GM12872 (cell line): ENCODE measurements at regions not wholly inside any gene's neighbourhood (a gene's known extent, or its start where the extent isn't known, plus 50 kb on each side); places are given as distances from the start of the nearest gene placed in this dataset.

Source experiments
- TF ChIP-seq, protein P1 (sequence below): IDR thresholded peaks from 3 replicates; pipeline ENCODE4 v1.5.1; 2011; ENCODE audit warnings: low read depth, mild to moderate bottlenecking, low read length, moderate library complexity; ENCODE audit not compliant: insufficient read depth

DNA sequence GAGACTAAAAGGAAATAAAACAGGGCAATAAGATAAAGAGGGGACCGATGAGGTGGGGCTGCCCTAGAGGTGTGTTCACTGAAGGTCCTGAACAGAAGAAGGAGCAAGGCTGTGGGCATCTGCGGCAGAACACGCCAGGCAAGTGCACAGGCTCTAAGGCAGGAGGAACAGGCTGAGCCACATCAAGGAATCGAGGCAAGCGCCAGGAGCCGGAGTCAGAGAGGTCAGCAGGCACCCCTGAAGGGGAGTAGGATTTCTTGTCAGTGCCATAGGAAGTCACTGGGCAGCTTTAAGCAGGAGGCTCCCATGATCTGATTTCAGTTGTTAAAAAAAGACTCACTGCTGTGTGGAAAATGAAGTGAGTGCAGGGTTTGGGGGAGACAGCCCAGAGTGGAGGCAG is 186.5 kb downstream of the KATNIP start:
- TF ChIP-seq, protein P1, sequence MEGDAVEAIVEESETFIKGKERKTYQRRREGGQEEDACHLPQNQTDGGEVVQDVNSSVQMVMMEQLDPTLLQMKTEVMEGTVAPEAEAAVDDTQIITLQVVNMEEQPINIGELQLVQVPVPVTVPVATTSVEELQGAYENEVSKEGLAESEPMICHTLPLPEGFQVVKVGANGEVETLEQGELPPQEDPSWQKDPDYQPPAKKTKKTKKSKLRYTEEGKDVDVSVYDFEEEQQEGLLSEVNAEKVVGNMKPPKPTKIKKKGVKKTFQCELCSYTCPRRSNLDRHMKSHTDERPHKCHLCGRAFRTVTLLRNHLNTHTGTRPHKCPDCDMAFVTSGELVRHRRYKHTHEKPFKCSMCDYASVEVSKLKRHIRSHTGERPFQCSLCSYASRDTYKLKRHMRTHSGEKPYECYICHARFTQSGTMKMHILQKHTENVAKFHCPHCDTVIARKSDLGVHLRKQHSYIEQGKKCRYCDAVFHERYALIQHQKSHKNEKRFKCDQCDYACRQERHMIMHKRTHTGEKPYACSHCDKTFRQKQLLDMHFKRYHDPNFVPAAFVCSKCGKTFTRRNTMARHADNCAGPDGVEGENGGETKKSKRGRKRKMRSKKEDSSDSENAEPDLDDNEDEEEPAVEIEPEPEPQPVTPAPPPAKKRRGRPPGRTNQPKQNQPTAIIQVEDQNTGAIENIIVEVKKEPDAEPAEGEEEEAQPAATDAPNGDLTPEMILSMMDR, result no peak

DNA sequence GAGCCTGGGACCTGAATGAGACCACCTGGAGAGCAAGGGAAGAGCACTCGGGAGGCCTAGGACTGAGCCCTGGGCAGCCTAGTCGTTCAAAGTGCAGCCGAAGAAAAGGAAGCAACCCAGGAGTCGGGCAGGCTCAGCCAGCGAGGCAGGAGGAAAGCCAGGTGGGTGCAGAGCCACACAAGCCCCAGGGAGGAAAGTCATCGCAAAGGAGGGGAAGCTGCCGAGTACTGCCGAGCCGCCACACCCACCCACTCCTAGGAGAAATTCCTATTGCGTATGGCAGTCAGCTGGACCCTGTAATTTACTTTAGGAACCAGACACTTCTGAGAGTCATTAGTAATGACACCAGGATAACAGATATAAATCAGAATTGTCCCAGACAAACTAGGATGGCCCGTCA is 187.6 kb downstream of the KATNIP start:
- TF ChIP-seq, protein P1, result no peak
